Activated CD8-positive, alpha-beta memory T cell treated with anti-CD3 and anti-CD28 coated beads, Interleukin-2, amount 50 U/mL, for 48 hours (primary cell): ENCODE measurements at regions not wholly inside any gene's neighbourhood (a gene's known extent, or its start where the extent isn't known, plus 50 kb on each side); places are given as distances from the start of the nearest gene placed in this dataset.
"Not testable (repeated sequence)": the region's sequence is repeated elsewhere in the genome, so short reads cannot be mapped to it uniquely, and the experiment has no call there.

ENCODE experiments used
- DNase-seq: peaks from one replicate; pipeline ENCODE4 v3.0.0-alpha.2; 2020

GRCh38 chr4:132097041-132097440 is 1052.1 kb upstream of the PCDH10 start:
- DNase-seq = no peak

- no peak for DNase-seq
Measured at GRCh38 chr4:132101526-132101925, 1047.6 kb upstream of the PCDH10 start.

- DNase-seq = no peak
Measured at GRCh38 chr4:132108784-132109183, 1040.3 kb upstream of the PCDH10 start.

- DNase-seq = no peak
Measured at GRCh38 chr4:132114885-132115284, 1034.2 kb upstream of the PCDH10 start.

- not testable (repeated sequence) for DNase-seq
Measured at GRCh38 chr4:132122741-132123140, 1026.4 kb upstream of the PCDH10 start.

- no peak for DNase-seq
Measured at GRCh38 chr4:132123870-132124623, 1025.0 kb upstream of the PCDH10 start.

- no peak for DNase-seq
Measured at GRCh38 chr4:132124624-132124974, 1024.5 kb upstream of the PCDH10 start.

GRCh38 chr4:132125131-132125530 is 1024.0 kb upstream of the PCDH10 start:
- no peak for DNase-seq

GRCh38 chr4:132132433-132132832 is 1016.7 kb upstream of the PCDH10 start:
- DNase-seq = no peak

GRCh38 chr4:132169660-132170059 is 979.4 kb upstream of the PCDH10 start:
- no peak for DNase-seq

- DNase-seq = no peak
Measured at GRCh38 chr4:132180020-132180427, 969.1 kb upstream of the PCDH10 start.

- no peak for DNase-seq
Measured at GRCh38 chr4:132195176-132195575, 953.9 kb upstream of the PCDH10 start.

GRCh38 chr4:132203618-132204017 is 945.5 kb upstream of the PCDH10 start:
- no peak for DNase-seq

- DNase-seq = no peak
Measured at GRCh38 chr4:132214519-132214918, 934.6 kb upstream of the PCDH10 start.

- no peak for DNase-seq
Measured at GRCh38 chr4:132218406-132218805, 930.7 kb upstream of the PCDH10 start.

GRCh38 chr4:132227151-132227856 is 921.8 kb upstream of the PCDH10 start:
- DNase-seq = no peak

- DNase-seq = peak; percentile 47
Measured at GRCh38 chr4:132227857-132228165, 921.3 kb upstream of the PCDH10 start.

GRCh38 chr4:132228676-132229075 is 920.4 kb upstream of the PCDH10 start:
- no peak for DNase-seq

- no peak for DNase-seq
Measured at GRCh38 chr4:132230025-132230424, 919.1 kb upstream of the PCDH10 start.

GRCh38 chr4:132238697-132239096 is 910.4 kb upstream of the PCDH10 start:
- no peak for DNase-seq

- DNase-seq = no peak
Measured at GRCh38 chr4:132240081-132240480, 909.0 kb upstream of the PCDH10 start.

- no peak for DNase-seq
Measured at GRCh38 chr4:132245319-132245718, 903.8 kb upstream of the PCDH10 start.

GRCh38 chr4:132264176-132264575 is 884.9 kb upstream of the PCDH10 start:
- DNase-seq = no peak

- no peak for DNase-seq
Measured at GRCh38 chr4:132266374-132266773, 882.7 kb upstream of the PCDH10 start.

- no peak for DNase-seq
Measured at GRCh38 chr4:132267321-132267720, 881.8 kb upstream of the PCDH10 start.
